NCI-H1092 (cell line): ENCODE measurements at regions not wholly inside any gene's neighbourhood (a gene's known extent, or its start where the extent isn't known, plus 50 kb on each side); places are given as distances from the start of the nearest gene placed in this dataset.

Experiments used
- DNase-seq: peaks from one replicate; lab custom pipeline; 2025; lab: John Stamatoyannopoulos, UW

DNA sequence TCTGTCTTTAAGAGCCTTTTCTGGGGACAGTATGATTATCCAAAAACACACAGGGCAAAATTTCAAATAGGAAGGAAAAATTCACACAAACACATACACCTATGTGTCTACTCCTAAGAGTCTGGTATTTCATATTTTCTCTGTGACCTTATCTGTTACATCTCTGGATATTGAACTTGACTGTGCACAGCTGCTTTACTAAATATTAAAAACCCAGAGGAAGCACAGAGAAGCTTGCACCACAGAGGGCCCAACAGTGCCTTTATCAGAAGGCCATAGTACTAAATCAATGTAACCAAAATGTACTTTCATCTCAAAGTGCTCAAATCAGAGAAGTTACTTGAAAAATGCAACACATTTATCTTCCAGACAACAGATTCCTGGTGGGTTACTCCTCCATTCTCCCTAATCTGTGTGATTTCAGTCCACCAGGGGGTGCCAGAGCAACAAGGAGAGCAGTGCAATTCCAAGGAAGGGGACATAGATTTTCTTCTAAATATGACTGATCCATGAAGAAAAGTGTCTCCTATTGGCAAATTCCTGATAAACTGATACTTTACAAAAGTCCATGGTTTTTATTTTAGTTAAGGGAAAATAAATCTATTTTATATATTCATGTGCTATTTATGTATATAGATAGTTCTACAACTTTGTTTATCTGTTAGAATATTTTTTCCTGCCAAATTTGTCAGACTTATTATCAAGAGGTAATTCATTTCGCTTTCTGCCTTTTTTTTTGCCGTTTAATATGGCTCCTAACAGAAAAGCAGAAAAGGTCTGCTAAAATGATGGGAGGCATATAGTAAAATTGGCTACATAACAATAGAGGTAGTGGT, 617.6 kb downstream of the LRFN5 start:
- DNase-seq = peak; percentile 86

DNA sequence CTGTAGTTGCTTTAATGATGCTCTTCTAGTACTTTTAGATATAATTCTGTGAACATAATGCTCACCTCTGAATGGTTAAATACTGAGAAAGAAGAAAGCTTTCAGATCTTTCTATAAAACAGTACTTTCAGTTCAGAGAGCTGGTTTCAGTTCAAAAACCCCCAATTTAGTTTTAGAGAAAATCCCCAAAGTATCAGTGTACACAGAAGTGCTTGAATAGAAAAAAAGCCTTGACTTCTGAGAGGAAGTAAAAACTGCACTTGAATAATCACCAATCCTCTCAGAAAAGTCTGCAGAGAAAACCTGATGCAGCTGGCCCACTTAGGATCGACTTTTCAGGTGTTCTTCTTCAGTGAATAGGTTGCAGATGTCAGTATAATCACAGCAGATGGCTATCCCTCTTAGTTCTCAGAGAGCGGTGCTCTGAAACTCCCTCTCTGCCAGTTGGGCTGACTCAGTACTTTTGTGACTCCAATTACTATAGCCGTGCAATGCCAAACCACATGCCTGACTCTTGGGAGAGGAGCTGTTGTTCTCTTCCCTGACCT, 616.3 kb downstream of the LRFN5 start:
- peak; percentile 64 for DNase-seq

DNA sequence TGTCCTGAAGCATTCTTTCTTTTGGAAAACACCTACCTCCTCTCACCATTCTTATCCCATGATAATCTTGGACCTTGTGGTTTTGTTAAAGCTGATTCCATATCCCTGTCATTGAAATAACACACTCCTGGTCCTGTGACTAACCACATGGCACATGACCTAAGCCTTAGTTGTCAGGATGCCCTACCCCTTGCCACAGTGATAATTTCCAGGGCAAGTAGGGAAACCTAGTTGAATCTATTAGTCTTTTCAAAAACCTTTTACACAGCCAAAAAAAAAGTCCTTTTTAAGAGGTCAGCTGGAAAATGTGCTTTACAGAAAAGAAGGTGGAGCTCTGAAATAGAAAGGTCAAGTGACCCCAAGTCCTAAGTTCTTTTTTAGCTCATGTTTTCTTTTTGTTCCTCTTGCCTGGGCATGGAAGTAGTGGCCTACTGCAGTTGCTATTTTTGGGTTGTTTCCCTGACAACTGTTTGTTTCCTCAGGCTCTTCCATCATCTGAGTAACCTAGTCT, 608.4 kb downstream of the LRFN5 start:
- DNase-seq = no peak

- DNase-seq = no peak
Observed at GRCh38 chr14:42200957-42201356, 594.3 kb downstream of the LRFN5 start.

DNA sequence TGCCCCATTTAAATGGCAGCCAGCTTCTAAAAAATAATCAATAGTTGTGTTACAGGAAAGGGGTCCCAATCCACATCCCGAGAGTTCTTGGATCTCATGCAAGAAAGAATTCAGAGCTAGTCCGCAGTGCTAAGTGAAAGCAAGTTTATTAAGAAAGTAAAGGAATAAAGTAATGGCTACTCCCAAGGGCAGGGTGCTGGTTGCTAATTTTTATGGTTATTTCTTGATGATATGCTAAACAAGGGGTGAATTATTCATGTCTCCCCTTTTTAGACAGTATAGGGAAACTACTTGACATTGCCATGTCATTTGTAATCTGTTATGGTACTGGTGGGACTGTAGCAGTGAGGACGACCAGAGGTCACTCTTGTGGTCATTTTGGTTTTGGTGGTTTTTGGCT, 591.3 kb downstream of the LRFN5 start:
- no peak for DNase-seq

- no peak for DNase-seq
Observed at GRCh38 chr14:42192738-42193653, 586.3 kb downstream of the LRFN5 start.

DNA sequence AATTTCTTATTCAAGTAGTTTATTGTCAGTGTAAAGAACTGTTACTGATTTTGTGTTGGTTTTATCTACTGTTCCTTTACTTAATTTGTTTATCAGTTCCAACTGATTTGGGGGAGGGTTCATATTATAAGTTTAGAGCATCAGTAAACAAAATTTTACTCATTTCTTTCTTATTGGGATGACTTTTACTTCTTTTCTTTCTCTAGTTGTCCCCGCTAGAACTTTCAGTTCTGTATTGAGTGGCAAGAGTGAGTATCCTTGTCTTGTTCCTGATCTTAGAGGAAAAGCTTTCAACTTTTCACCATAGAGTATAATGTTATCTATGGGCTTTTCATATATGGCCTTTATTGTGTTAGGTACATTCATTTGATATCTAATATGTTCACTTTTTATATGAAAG, 584.1 kb downstream of the LRFN5 start:
- DNase-seq = no peak

DNA sequence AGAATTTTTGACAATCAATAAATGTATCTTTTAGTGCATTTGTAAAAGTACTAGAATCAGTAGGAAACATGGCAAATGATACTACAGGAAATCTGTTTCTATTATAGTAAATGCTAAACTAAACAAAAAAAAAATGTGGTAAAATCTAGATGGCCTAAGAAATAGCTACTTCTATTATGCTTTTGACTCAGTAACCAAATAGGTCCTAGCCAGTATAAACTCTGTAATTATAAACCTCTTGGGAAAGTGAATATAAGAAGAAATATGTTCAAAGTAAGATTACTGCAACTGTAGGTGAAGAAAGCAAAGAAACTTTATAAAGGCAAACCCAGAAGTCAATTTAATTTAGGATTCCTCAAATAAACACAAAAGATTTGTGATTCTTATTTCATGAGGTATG, 581.2 kb downstream of the LRFN5 start:
- no peak for DNase-seq

DNA sequence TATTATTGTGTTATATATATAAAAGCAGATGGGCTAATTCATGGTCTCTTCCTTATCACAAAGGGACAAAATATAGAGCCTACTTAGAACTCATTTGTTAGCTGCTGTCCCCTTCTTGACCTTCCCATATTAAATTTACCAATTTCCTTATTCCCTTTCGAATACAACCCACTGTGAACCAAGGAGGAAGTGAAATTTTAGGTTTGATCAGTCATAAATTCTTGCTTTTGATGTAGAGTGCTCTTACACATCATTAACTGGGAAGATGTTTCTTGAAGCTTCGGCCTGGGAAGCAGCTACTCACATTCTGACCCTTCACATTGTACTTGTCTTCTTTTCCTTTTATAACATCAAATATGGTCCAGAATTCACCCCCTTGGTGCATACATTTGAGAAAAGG, 579.0 kb downstream of the LRFN5 start:
- DNase-seq = no peak

- peak; percentile 85 for DNase-seq
Observed at GRCh38 chr14:42174357-42174756, 567.7 kb downstream of the LRFN5 start.

GRCh38 chr14:42173206-42173605, 566.5 kb downstream of the LRFN5 start:
- DNase-seq = no peak

- no peak for DNase-seq
Observed at GRCh38 chr14:42172304-42172703, 565.6 kb downstream of the LRFN5 start.

- peak; percentile 5 for DNase-seq
Observed at GRCh38 chr14:42163136-42163535, 556.5 kb downstream of the LRFN5 start.

DNA sequence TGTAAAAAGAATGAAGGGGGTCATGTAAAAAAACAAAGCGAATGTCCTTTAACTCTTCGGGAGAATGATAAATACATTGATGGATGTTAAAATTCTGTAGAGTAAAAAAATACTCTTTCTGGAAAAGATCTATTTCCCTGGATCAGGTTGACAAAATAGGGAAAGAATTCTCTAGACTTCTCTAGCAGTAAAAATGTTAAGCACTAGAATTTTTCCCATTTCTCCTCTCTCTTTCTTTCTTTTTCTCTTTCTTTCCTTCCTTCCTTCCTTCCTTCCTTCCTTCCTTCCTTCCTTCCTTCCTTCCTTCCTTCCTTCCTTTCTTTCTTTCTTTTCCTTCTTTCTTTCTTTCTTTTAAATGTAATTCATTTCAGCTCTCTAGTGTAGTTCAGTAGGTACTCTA, 552.5 kb downstream of the LRFN5 start:
- DNase-seq = no peak

DNA sequence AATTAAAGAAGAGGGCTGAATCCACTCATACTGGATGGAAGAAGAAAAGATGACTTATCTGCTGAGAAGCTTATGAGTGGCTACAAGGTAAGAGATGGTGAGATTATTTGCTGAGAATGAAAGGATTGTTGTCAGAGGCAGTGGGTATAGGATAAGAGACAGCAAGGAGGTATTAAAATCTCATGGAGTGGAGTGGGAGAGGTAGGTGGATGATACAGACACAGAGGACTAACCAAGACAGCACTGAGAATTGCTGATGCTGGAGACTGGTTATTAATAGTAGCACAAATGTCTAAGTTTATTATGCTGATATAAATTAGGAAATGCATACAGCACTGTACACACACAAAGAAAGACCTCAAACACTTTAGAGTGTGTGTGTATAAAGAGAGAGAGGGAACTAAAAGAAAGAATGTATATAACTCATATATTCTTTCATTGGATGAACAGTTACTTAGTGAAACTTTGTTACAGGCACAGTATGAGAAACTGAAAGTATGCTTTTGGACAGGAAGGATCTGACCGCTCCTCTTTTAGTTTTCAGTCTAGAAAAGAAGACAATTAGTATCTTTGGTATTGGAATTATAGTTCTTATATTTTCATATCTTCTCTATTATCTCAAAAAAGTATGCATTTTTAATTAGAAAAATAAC, 543.1 kb downstream of the LRFN5 start:
- no peak for DNase-seq

GRCh38 chr14:42145766-42146165, 539.1 kb downstream of the LRFN5 start:
- DNase-seq = no peak

DNA sequence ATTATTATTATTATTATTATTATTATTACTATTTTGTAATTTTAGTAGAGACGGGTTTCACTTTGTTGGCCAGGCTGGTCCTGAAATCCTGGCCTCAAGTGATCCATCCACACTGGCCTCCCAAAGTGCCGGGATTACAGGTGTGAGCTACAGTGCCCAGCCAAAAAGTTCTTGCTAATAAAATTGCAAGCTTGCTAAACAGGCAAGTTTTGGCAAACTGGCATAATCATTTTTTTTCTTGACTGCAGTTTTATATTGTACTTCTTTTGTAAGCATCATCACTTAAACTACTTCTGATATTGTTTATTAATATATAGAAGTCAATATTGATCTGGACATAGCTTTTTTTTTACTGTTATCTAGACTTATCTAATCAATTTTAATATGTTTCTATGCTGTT, 536.4 kb downstream of the LRFN5 start:
- DNase-seq = no peak

GRCh38 chr14:42141328-42141727, 534.7 kb downstream of the LRFN5 start:
- no peak for DNase-seq

DNA sequence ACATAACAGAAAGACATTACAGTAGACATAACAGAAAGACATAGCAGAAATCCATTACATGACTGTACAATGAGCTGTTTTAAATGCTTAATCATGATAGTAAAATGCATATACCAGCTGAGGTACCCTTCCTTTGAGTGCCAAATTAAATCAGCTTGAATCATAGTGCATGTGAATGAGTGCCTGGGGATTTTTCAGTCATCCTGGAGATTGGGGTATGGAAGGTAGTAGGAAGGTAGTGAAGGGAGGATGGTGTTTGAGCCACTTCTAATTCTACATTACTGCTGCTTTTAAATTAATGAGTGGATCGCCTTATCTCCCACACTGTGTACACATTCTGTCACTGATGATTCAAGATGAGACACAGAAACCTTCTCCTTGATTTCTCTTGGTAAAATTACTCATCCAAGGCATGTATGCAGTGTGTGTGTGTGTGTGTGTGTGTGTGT, 534.2 kb downstream of the LRFN5 start:
- no peak for DNase-seq

DNA sequence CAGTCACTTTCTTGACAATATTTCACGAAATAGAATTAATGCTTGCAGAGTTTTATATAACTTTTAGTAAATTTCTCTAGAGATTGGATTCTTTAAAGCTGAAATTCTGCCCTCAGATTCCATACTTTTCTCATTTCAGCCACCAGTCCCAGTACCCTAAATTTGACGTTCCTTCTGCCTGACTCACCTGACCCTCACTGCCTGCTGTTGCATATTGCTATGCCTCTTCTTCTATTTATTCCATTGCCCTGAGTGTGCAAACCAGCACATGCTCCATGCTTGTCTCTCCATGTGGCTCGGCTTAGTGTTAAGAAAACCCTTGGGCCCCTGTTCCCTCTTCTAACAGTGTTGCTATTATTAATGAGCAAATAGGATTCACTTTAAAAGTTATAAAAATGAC, 533.3 kb downstream of the LRFN5 start:
- no peak for DNase-seq

GRCh38 chr14:42138406-42138805, 531.7 kb downstream of the LRFN5 start:
- no peak for DNase-seq

DNA sequence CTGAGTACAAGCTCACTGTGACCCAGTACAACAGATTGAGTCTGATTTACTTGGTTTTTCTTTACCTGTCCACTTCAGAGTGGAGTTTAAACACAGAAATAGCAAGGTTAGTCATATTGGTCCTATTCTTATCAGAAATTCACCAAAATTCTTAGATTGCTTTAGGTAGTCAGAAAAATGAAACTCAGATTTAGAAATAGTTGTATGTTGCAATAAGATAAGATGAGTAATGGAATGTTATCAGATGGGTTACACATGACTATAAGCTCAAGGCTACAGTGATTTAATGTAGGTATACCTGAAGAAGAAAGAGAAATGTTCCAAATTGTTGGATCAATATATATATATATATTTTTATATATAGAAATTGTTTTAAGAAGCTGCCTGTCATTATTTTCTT, 524.1 kb downstream of the LRFN5 start:
- no peak for DNase-seq
